LNCaP clone FGC (cell line): ENCODE measurements at regions not wholly inside any gene's neighbourhood (a gene's known extent, or its start where the extent isn't known, plus 50 kb on each side); places are given as distances from the start of the nearest gene placed in this dataset.
A peak's percentile ranks its signal among the peaks of the same experiment; 100 is the strongest.

ENCODE experiments used
- DNase-seq: peaks from one replicate; pipeline ENCODE4 v3.0.0-alpha.2; 2011; ENCODE audit warnings: low read depth
- H3K4me3 ChIP-seq: 2 replicates; pipeline ENCODE4 v1.5.1; 2011; ENCODE audit warnings: mild to moderate bottlenecking, low read depth, low read length, control low read depth
- TF ChIP-seq, protein P1 (sequence below): IDR thresholded peaks from 2 replicates; pipeline ENCODE4 v1.5.1; 2012; ENCODE audit warnings: mild to moderate bottlenecking; ENCODE audit not compliant: control insufficient read depth, insufficient read depth; ENCODE audit errors: extremely low read depth

- TF ChIP-seq, protein P1, sequence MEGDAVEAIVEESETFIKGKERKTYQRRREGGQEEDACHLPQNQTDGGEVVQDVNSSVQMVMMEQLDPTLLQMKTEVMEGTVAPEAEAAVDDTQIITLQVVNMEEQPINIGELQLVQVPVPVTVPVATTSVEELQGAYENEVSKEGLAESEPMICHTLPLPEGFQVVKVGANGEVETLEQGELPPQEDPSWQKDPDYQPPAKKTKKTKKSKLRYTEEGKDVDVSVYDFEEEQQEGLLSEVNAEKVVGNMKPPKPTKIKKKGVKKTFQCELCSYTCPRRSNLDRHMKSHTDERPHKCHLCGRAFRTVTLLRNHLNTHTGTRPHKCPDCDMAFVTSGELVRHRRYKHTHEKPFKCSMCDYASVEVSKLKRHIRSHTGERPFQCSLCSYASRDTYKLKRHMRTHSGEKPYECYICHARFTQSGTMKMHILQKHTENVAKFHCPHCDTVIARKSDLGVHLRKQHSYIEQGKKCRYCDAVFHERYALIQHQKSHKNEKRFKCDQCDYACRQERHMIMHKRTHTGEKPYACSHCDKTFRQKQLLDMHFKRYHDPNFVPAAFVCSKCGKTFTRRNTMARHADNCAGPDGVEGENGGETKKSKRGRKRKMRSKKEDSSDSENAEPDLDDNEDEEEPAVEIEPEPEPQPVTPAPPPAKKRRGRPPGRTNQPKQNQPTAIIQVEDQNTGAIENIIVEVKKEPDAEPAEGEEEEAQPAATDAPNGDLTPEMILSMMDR = no peak
- no peak for DNase-seq
- H3K4me3 ChIP-seq = no peak overlapping the region
Observed at GRCh38 chr14:65936342-65936975, 523.9 kb downstream of the FUT8 start.

- TF ChIP-seq, protein P1 = no peak
- DNase-seq = no peak
- H3K4me3 ChIP-seq = no peak overlapping the region
Observed at GRCh38 chr14:65937079-65937959, 524.8 kb downstream of the FUT8 start.

GRCh38 chr14:65937960-65938316, 525.4 kb downstream of the FUT8 start:
- TF ChIP-seq, protein P1 = no peak
- no peak for DNase-seq
- H3K4me3 ChIP-seq = no peak overlapping the region

DNA sequence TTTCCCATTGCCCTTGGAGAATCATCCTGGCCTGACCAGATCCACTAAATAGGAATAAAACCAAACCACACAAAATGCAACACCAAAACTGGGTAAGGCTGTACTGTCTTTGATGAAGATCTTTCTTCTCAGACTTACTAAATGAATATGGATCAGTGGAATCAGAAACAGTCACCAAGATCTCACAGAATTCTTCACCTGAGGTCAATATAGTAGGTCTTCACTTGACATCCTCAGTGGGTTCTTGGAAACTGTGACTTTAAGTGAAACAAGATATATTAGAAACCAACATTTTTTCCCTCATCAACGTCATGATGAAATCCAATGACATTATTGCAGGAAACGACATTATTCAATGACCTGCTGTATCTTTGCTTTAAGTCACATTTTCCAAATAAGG, 526.2 kb downstream of the FUT8 start:
- H3K4me3 ChIP-seq = no peak overlapping the region
- DNase-seq = no peak
- TF ChIP-seq, protein P1 = no peak

- TF ChIP-seq, protein P1 = no peak
- H3K4me3 ChIP-seq = no peak overlapping the region
- DNase-seq = no peak
Observed at GRCh38 chr14:65939184-65939583, 526.7 kb downstream of the FUT8 start.

DNA sequence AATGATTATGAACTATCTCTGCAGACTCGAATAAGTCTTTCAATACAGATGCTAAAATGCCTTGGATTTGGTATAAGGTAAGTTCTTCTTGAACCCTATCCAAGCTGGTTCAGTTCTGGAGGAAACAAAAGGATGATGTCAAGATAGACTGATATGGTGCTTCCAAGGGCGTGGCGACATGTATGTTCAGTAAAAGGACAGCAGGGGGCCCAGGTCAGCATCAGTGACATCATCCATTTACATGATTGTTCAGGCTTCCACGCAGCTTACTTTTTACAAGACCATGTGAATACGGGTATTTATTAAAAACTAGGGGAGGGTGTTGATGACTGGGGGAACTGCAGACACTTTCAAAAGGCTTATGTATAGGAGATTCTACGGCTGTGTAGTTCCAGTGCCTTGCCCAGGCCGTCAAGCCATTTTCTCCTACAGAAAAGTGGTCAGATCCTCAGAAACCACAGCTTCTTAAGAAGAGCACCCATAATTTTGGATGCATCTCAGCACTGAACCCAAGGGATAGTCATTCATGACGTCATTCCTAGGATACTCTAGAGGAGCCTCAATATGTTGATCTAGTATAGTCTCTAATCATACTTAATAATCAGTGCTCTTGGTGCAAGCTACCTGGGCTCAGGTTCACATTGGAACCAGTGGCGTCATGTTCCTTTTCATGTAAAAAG, 527.7 kb downstream of the FUT8 start:
- H3K4me3 ChIP-seq = no peak overlapping the region
- TF ChIP-seq, protein P1 = peak; percentile 27; the same call in 1 of the 2 replicates
- peak; percentile 27 for DNase-seq
